Mesenchymal stem cell (in vitro differentiated cells and primary cell): ENCODE measurements at regions not wholly inside any gene's neighbourhood (a gene's known extent, or its start where the extent isn't known, plus 50 kb on each side); places are given as distances from the start of the nearest gene placed in this dataset.

Experiments
- DNase-seq: peaks from one replicate; pipeline ENCODE4 v3.0.0-alpha.2; 2013
- H2AFZ ChIP-seq: one replicate; pipeline ENCODE4 v1.6.1; 2013; ENCODE audit warnings: low read depth, mild to moderate bottlenecking, control low read depth, inconsistent platforms, low read length, moderate library complexity
- H2AK5ac ChIP-seq: 2 replicates; pipeline ENCODE4 v1.6.1; 2013; ENCODE audit warnings: low read length, moderate library complexity, mild to moderate bottlenecking, inconsistent platforms; ENCODE audit not compliant: severe bottlenecking
- H2BK120ac ChIP-seq: one replicate; pipeline ENCODE4 v1.6.1; 2013; ENCODE audit warnings: low read depth, mild to moderate bottlenecking, inconsistent platforms, low read length, moderate library complexity
- H2BK12ac ChIP-seq, 2 experiments: one replicate each; pipeline ENCODE4 v1.6.1; 2013; ENCODE audit warnings: inconsistent platforms in 2 of 2, low read length in 2 of 2, mild to moderate bottlenecking in 2 of 2, moderate library complexity in 2 of 2, control low read depth in 1 of 2
- H2BK15ac ChIP-seq: one replicate; pipeline ENCODE4 v1.6.1; 2013; ENCODE audit warnings: mild to moderate bottlenecking, low read depth, inconsistent platforms; ENCODE audit not compliant: poor library complexity, severe bottlenecking
- H2BK5ac ChIP-seq: 2 replicates; pipeline ENCODE4 v1.6.1; 2013; ENCODE audit warnings: low read depth, mild to moderate bottlenecking, low read length, control low read depth, inconsistent platforms; ENCODE audit not compliant: poor library complexity, severe bottlenecking
- H3K14ac ChIP-seq, 2 experiments: one replicate each; pipeline ENCODE4 v1.6.1; 2013; ENCODE audit warnings: inconsistent platforms in 2 of 2, low read length in 2 of 2, control low read depth in 1 of 2, mild to moderate bottlenecking in 1 of 2, moderate library complexity in 1 of 2
- H3K18ac ChIP-seq, 2 experiments: one replicate each; pipeline ENCODE4 v1.6.1; 2013; ENCODE audit warnings: inconsistent platforms in 2 of 2, low read length in 2 of 2, control low read depth in 1 of 2, low read depth in 1 of 2, mild to moderate bottlenecking in 1 of 2
- H3K23ac ChIP-seq, 2 experiments: one replicate each; pipeline ENCODE4 v1.6.1; 2013; ENCODE audit warnings: inconsistent platforms in 2 of 2, low read length in 2 of 2, mild to moderate bottlenecking in 2 of 2, moderate library complexity in 2 of 2, control low read depth in 1 of 2
- H3K27ac ChIP-seq: 2 replicates; pipeline ENCODE4 v1.5.1; 2013; ENCODE audit warnings: mild to moderate bottlenecking, moderate library complexity, low read length, control low read depth, inconsistent platforms; ENCODE audit not compliant: poor library complexity, severe bottlenecking
- H3K27me3 ChIP-seq, 2 experiments: 2 replicates each; pipeline versions ENCODE4 v1.6.1 to v1.7.0; 2013; ENCODE audit warnings: low read length in 2 of 2, mild to moderate bottlenecking in 2 of 2, moderate library complexity in 2 of 2, control low read depth in 1 of 2, inconsistent platforms in 1 of 2; ENCODE audit not compliant: control insufficient read depth in 1 of 2, insufficient read depth in 1 of 2
- H3K36me3 ChIP-seq, 2 experiments: 2 replicates each; pipeline versions ENCODE4 v1.6.1 to v1.7.0; 2013; ENCODE audit warnings: low read length in 2 of 2, control low read depth in 1 of 2, inconsistent platforms in 1 of 2, low read depth in 1 of 2, mild to moderate bottlenecking in 1 of 2; ENCODE audit not compliant: insufficient read depth in 2 of 2, control insufficient read depth in 1 of 2
- H3K4ac ChIP-seq, 2 experiments: one replicate each; pipeline ENCODE4 v1.6.1; 2013; ENCODE audit warnings: inconsistent platforms in 2 of 2, low read length in 2 of 2, mild to moderate bottlenecking in 2 of 2, moderate library complexity in 2 of 2, control low read depth in 1 of 2, low read depth in 1 of 2
- H3K4me1 ChIP-seq: 2 replicates; pipeline ENCODE4 v1.6.1; 2013; ENCODE audit warnings: low read depth, low read length, control low read depth; ENCODE audit not compliant: control insufficient read depth, insufficient read depth
- H3K4me2 ChIP-seq: 2 replicates; pipeline ENCODE4 v1.6.1; 2013; ENCODE audit warnings: low read length, mild to moderate bottlenecking, inconsistent platforms; ENCODE audit not compliant: poor library complexity, severe bottlenecking
- H3K4me3 ChIP-seq, 2 experiments: 2 replicates each; pipeline versions ENCODE4 v1.5.1 to v1.7.0; 2013; ENCODE audit warnings: low read length in 2 of 2, mild to moderate bottlenecking in 2 of 2, control low read depth in 1 of 2, low read depth in 1 of 2; ENCODE audit not compliant: insufficient read depth in 1 of 2
- H3K79me1 ChIP-seq: replicated peaks from 2 replicates; pipeline ENCODE4 v1.6.1; 2013; ENCODE audit warnings: mild to moderate bottlenecking, control low read depth, low read length, inconsistent platforms; ENCODE audit not compliant: poor library complexity, severe bottlenecking
- H3K9ac ChIP-seq: 2 replicates; pipeline ENCODE4 v1.7.0; 2013; ENCODE audit warnings: mild to moderate bottlenecking, low read length, moderate library complexity
- H3K9me3 ChIP-seq: 2 replicates; pipeline ENCODE4 v1.7.0; 2013; ENCODE audit warnings: mild to moderate bottlenecking, low read length; ENCODE audit not compliant: control insufficient read depth
- H4K8ac ChIP-seq: one replicate; pipeline ENCODE4 v1.6.1; 2013; ENCODE audit warnings: inconsistent platforms, mild to moderate bottlenecking, low read length, moderate library complexity
- H4K91ac ChIP-seq: one replicate; pipeline ENCODE4 v1.6.1; 2013; ENCODE audit warnings: mild to moderate bottlenecking, low read length, inconsistent platforms
- WGBS: methylation state at CpG from one replicate; pipeline ENCODE4 v1.1.7; 2013; ENCODE audit warnings: mixed read lengths; 5-methylcytosine and 5-hydroxymethylcytosine counted together

- H3K9me3 ChIP-seq, result no peaks in the 10 kb centered on the region
- H3K4me1 ChIP-seq, result no peaks in the 10 kb centered on the region
- no peaks in the 10 kb centered on the region for H3K27me3 ChIP-seq
- no peak overlapping the region for H2BK120ac ChIP-seq
- H2AK5ac ChIP-seq, result no peak overlapping the region
- no peak overlapping the region for H2BK15ac ChIP-seq
- no peak overlapping the region for H3K4me3 ChIP-seq
- H2AFZ ChIP-seq, result no peak overlapping the region
- no peak overlapping the region for H4K91ac ChIP-seq
- no peak overlapping the region for H3K27ac ChIP-seq
- DNase-seq, result no peak
- peak overlapping the region in 1 of 2 experiments; percentile 74 for H2BK12ac ChIP-seq
- H3K9ac ChIP-seq, result no peak overlapping the region
- no peaks in the 10 kb centered on the region for H3K79me1 ChIP-seq
- H3K23ac ChIP-seq, result peak overlapping the region in 1 of 2 experiments; percentile 42
- peak overlapping the region in 1 of 2 experiments; percentile 70 for H3K18ac ChIP-seq
- no peak overlapping the region for H4K8ac ChIP-seq
- H3K36me3 ChIP-seq, result no peaks in the 10 kb centered on the region
- no peak overlapping the region for H3K4me2 ChIP-seq
- 98% methylated on average over 2 of the region's 4 CpGs for WGBS
- no peak overlapping the region for H2BK5ac ChIP-seq
- H3K14ac ChIP-seq, result peak overlapping the region in 1 of 2 experiments; percentile 55
- no peak overlapping the region for H3K4ac ChIP-seq
Observed at GRCh38 chr5:74288038-74288437, 352.5 kb downstream of the ENC1 start.

GRCh38 chr5:74286734-74287695 is 353.5 kb downstream of the ENC1 start:
- no peaks in the 10 kb centered on the region for H3K4me1 ChIP-seq
- no peak overlapping the region for H3K9ac ChIP-seq
- H3K18ac ChIP-seq, result no peak overlapping the region
- H3K14ac ChIP-seq, result no peak overlapping the region
- H3K27ac ChIP-seq, result no peak overlapping the region
- H2BK120ac ChIP-seq, result no peak overlapping the region
- no peak overlapping the region for H3K4ac ChIP-seq
- no peak overlapping the region for H3K23ac ChIP-seq
- no peak overlapping the region for H2AK5ac ChIP-seq
- DNase-seq, result no peak
- H3K4me2 ChIP-seq, result no peak overlapping the region
- WGBS, result 62% methylated on average over 3 of the region's 3 CpGs
- H3K36me3 ChIP-seq, result no peaks in the 10 kb centered on the region
- no peak overlapping the region for H2BK12ac ChIP-seq
- H3K27me3 ChIP-seq, result no peaks in the 10 kb centered on the region
- H2AFZ ChIP-seq, result no peak overlapping the region
- H3K9me3 ChIP-seq, result no peaks in the 10 kb centered on the region
- no peaks in the 10 kb centered on the region for H3K79me1 ChIP-seq
- no peak overlapping the region for H2BK5ac ChIP-seq
- no peak overlapping the region for H3K4me3 ChIP-seq
- no peak overlapping the region for H4K91ac ChIP-seq
- H4K8ac ChIP-seq, result no peak overlapping the region
- peak overlapping the region; percentile 3 for H2BK15ac ChIP-seq

GRCh38 chr5:74285675-74286280 is 354.8 kb downstream of the ENC1 start:
- Histone ChIP-seq H3K14ac (no peak overlapping the region), H3K9ac (no peak overlapping the region), H3K4me3 (no peak overlapping the region), H3K27ac (no peak overlapping the region), H4K91ac (no peak overlapping the region), H3K23ac (no peak overlapping the region), H3K4me1 (peaks cover 3% of the 10 kb centered on the region), H3K18ac (no peak overlapping the region), H2AFZ (no peak overlapping the region), H3K79me1 (no peaks in the 10 kb centered on the region), H3K4me2 (no peak overlapping the region), H2BK12ac (no peak overlapping the region), H2AK5ac (no peak overlapping the region), H3K9me3 (no peaks in the 10 kb centered on the region), H3K36me3 (no peaks in the 10 kb centered on the region), H2BK5ac (no peak overlapping the region), H2BK15ac (no peak overlapping the region), H2BK120ac (no peak overlapping the region), H3K4ac (no peak overlapping the region), H3K27me3 (no peaks in the 10 kb centered on the region), H4K8ac (peak overlapping the region; percentile 32)
- 69% methylated on average over 4 of the region's 5 CpGs for WGBS
- no peak for DNase-seq

- no peak overlapping the region for H2AFZ ChIP-seq
- H3K9me3 ChIP-seq, result no peaks in the 10 kb centered on the region
- no peak overlapping the region for H4K91ac ChIP-seq
- no peaks in the 10 kb centered on the region for H3K27me3 ChIP-seq
- WGBS, result 83% methylated on average over 3 of the region's 5 CpGs
- no peak overlapping the region for H3K23ac ChIP-seq
- no peak overlapping the region for H2BK120ac ChIP-seq
- H3K36me3 ChIP-seq, result no peaks in the 10 kb centered on the region
- H3K4me3 ChIP-seq, result no peak overlapping the region
- H3K4me2 ChIP-seq, result no peak overlapping the region
- no peak for DNase-seq
- H3K14ac ChIP-seq, result no peak overlapping the region
- peaks cover 3% of the 10 kb centered on the region for H3K4me1 ChIP-seq
- no peak overlapping the region for H2AK5ac ChIP-seq
- no peak overlapping the region for H3K27ac ChIP-seq
- H3K18ac ChIP-seq, result no peak overlapping the region
- H2BK12ac ChIP-seq, result no peak overlapping the region
- no peak overlapping the region for H3K4ac ChIP-seq
- H2BK5ac ChIP-seq, result no peak overlapping the region
- no peak overlapping the region for H2BK15ac ChIP-seq
- H3K9ac ChIP-seq, result no peak overlapping the region
- H4K8ac ChIP-seq, result no peak overlapping the region
- H3K79me1 ChIP-seq, result no peaks in the 10 kb centered on the region
Observed at GRCh38 chr5:74282490-74282889, 358.0 kb downstream of the ENC1 start.
